Hepatocyte (in vitro differentiated cells): ENCODE measurements at regions not wholly inside any gene's neighbourhood (a gene's known extent, or its start where the extent isn't known, plus 50 kb on each side); places are given as distances from the start of the nearest gene placed in this dataset.

ENCODE experiments used
- CTCF ChIP-seq: fragments of 200-600 bp; sonication (generic); IDR thresholded peaks from 2 replicates; pipeline ENCODE4 v1.5.1; 2016; ENCODE audit warnings: antibody characterized with exemption, mild to moderate bottlenecking; ENCODE audit not compliant: poor library complexity
- EZH2phosphoT487 ChIP-seq: fragments of 200-600 bp; sonication (generic); IDR thresholded peaks from one replicate; pipeline ENCODE4 v1.6.1; 2018; ENCODE audit warnings: antibody characterized with exemption, mild to moderate bottlenecking, low read depth, moderate library complexity; ENCODE audit not compliant: unreplicated experiment, severe bottlenecking

- TF ChIP-seq EZH2phosphoT487 (no peak), CTCF (no peak)
Measured at GRCh38 chr4:153065276-153065675, 129.2 kb downstream of the FHDC1 start.
